HepG2 (cell line): ENCODE measurements at regions not wholly inside any gene's neighbourhood (a gene's known extent, or its start where the extent isn't known, plus 50 kb on each side); places are given as distances from the start of the nearest gene placed in this dataset.
"Not testable (repeated sequence)": the region's sequence is repeated elsewhere in the genome, so short reads cannot be mapped to it uniquely, and the experiment has no call there.

ENCODE experiments used
- ATAC-seq: fragments of 200-7000 bp; cut with Tn5 transposase; 3 replicates; pipeline ENCODE4 v1.9.1; 2020; ENCODE audit warnings: mild to moderate bottlenecking, moderate library complexity
- BruUV-seq: library from RNA; stranded (reverse); fragments of 400-500 nt; replicated peaks from 2 replicates; lab custom pipeline; 2021; lab: Mats Ljungman, UMichigan
- CTCF ChIA-PET: fragments of 300-600 bp; formaldehyde crosslinking; extraction: SDS; loops from one replicate; lab custom pipeline; 2021; ENCODE audit warnings: low total read pairs, inconsistent platforms, low intra/inter-chr PET ratio; lab: Yijun Ruan, JAX
- POLR2A ChIA-PET: fragments of 350-600 bp; sonication (Branson Sonifier 250); formaldehyde crosslinking; loops from one replicate; lab custom pipeline; 2020; ENCODE audit warnings: antibody characterized with exemption, inconsistent platforms; lab: Yijun Ruan, JAX
- DNase-seq: peaks from one replicate; pipeline ENCODE4 v3.0.0-alpha.2; 2015; ENCODE audit warnings: low spot score
- FAIRE-seq: peaks from 3 replicates; lab custom pipeline; 2011; peaks lifted over from hg19 to GRCh38; lab: Jason Lieb, UNC
- H2AFZ ChIP-seq: one replicate; pipeline ENCODE4 v1.6.1; 2011; ENCODE audit warnings: low read length, inconsistent platforms
- H3K27ac ChIP-seq: fragments of 300-600 bp; 3 replicates; pipeline ENCODE4 v1.8.0; 2011; ENCODE audit warnings: mixed run types, mild to moderate bottlenecking, mixed read lengths, low read length, inconsistent platforms; ENCODE audit not compliant: insufficient read depth; ENCODE audit errors: extremely low read length
- H3K27me3 ChIP-seq, 2 experiments: fragments of 200-600 bp in 1 of 2; 2 replicates in 1 of 2; 3 replicates in 1 of 2; pipeline versions ENCODE4 v1.6.0 to v1.8.0; 2011; ENCODE audit warnings: low read length in 2 of 2, mild to moderate bottlenecking in 2 of 2, moderate library complexity in 2 of 2, inconsistent platforms in 1 of 2; ENCODE audit not compliant: insufficient read depth in 2 of 2, control insufficient read depth in 1 of 2
- H3K36me3 ChIP-seq, 2 experiments: fragments of 200-600 bp in 1 of 2; replicated peaks in 1 of 2; 2 replicates in 1 of 2; 3 replicates in 1 of 2; pipeline versions ENCODE4 v1.5.1 to v1.8.0; 2011; ENCODE audit warnings: low read length in 2 of 2, inconsistent platforms in 1 of 2; ENCODE audit not compliant: insufficient read depth in 2 of 2, control insufficient read depth in 1 of 2
- H3K4me1 ChIP-seq: 2 replicates; pipeline ENCODE4 v1.5.1; 2012; ENCODE audit warnings: low read length, inconsistent platforms; ENCODE audit not compliant: insufficient read depth
- H3K4me2 ChIP-seq: 2 replicates; pipeline ENCODE4 v1.6.0; 2011; ENCODE audit warnings: low read depth, low read length, inconsistent platforms
- H3K4me3 ChIP-seq, 3 experiments: fragments of 200-600 bp in 1 of 3; sonication (generic), shearing (Covaris generic) in 1 of 3; replicated peaks in 1 of 3; 2 replicates each; pipeline ENCODE4 v1.5.1; 2011 to 2016; ENCODE audit warnings: low read length in 3 of 3, inconsistent platforms in 2 of 3, low read depth in 2 of 3, mild to moderate bottlenecking in 2 of 3, control low read depth in 1 of 3, mixed read lengths in 1 of 3; ENCODE audit not compliant: insufficient read depth in 1 of 3
- H3K79me2 ChIP-seq: one replicate; pipeline ENCODE4 v1.6.1; 2011; ENCODE audit warnings: low read length, inconsistent platforms; ENCODE audit not compliant: insufficient read depth
- H3K9ac ChIP-seq: 2 replicates; pipeline ENCODE4 v1.6.0; 2011; ENCODE audit warnings: mild to moderate bottlenecking, low read depth, low read length, inconsistent platforms; ENCODE audit not compliant: insufficient read depth
- H3K9me3 ChIP-seq: 2 replicates; pipeline ENCODE4 v1.5.1; 2012; ENCODE audit warnings: mild to moderate bottlenecking, low read length
- H4K20me1 ChIP-seq: 2 replicates; pipeline ENCODE4 v1.6.0; 2011; ENCODE audit warnings: inconsistent platforms, mild to moderate bottlenecking, low read length, moderate library complexity; ENCODE audit not compliant: insufficient read depth
- FOSL2 ChIP-seq: sonication (generic); formaldehyde crosslinking; IDR thresholded peaks from 2 replicates; pipeline ENCODE4 v1.4.0; 2020; ENCODE audit warnings: missing genetic modification reagents
- ISX ChIP-seq: sonication (generic); formaldehyde crosslinking; conservative IDR thresholded peaks from 2 replicates; pipeline ENCODE4 v1.5.0; 2020; ENCODE audit warnings: missing genetic modification reagents
- RBAK ChIP-seq: sonication (generic); formaldehyde crosslinking; IDR thresholded peaks from 2 replicates; pipeline ENCODE4 v1.5.1; 2020; ENCODE audit warnings: mild to moderate bottlenecking, missing genetic modification reagents
- SIX1 ChIP-seq: sonication (generic); formaldehyde crosslinking; IDR thresholded peaks from 2 replicates; pipeline ENCODE4 v1.4.0; 2020; ENCODE audit warnings: missing genetic modification reagents, borderline replicate concordance
- THYN1 ChIP-seq: sonication (generic); formaldehyde crosslinking; IDR thresholded peaks from 2 replicates; pipeline ENCODE4 v1.8.1; 2023; ENCODE audit warnings: low read depth, mild to moderate bottlenecking, moderate library complexity, missing genetic modification reagents, borderline replicate concordance
- ZNF264 ChIP-seq: sonication (generic); formaldehyde crosslinking; IDR thresholded peaks from 2 replicates; pipeline ENCODE4 v1.4.0; 2020; ENCODE audit warnings: missing genetic modification reagents
- WGBS: methylation state at CpG from one replicate; pipeline ENCODE4 v1.1.6; 2017; ENCODE audit warnings: low lambda C conversion rate; 5-methylcytosine and 5-hydroxymethylcytosine counted together
- in situ Hi-C: cut with HindIII; loops from 2 replicates; pipeline ENCODE4 v1.10.0; 2017; ENCODE audit warnings: low pct_unique_long_range_greater_than_20kb; ENCODE audit not compliant: extremely low pct_ligation_motif_present
- intact Hi-C: fragments of 100-400 bp; cut with micrococcal nuclease; formaldehyde crosslinking; loops from one replicate; pipeline ENCODE4 v1.10.0; 2022; ENCODE audit not compliant: unreplicated experiment

GRCh38 chr2:17455343-17455742 is 62.9 kb downstream of the RAD51AP2 start:
- Histone ChIP-seq H4K20me1 (no peaks in the 10 kb centered on the region), H3K79me2 (no peaks in the 10 kb centered on the region), H3K27me3 (no peaks in the 10 kb centered on the region), H3K36me3 (no peaks in the 10 kb centered on the region), H3K27ac (no peak overlapping the region), H2AFZ (no peak overlapping the region), H3K4me1 (peaks cover 19% of the 10 kb centered on the region), H3K9me3 (no peaks in the 10 kb centered on the region)
- no TSS peak for BruUV-seq
- ATAC-seq, result no peak
- intact Hi-C loops, result no loop called here
- POLR2A ChIA-PET, result no interaction called here
- no peak for DNase-seq
- CTCF ChIA-PET, result no interaction called here
- no peak for TF ChIP-seq SIX1 (CRISPR knock-in tag)
- TF ChIP-seq FOSL2, result no peak
- no peak for TF ChIP-seq RBAK (CRISPR knock-in tag)
- TF ChIP-seq ZNF264, result no peak
- TF ChIP-seq THYN1, result no peak
- TF ChIP-seq ISX (CRISPR knock-in tag), result no peak
- TF ChIP-seq, all 625 proteins: peak for 0
- FAIRE-seq, result no peak
- in situ Hi-C loops, result no loop called here
- 51% methylated on average over 2 of the region's 2 CpGs for WGBS
- Histone ChIP-seq H3K4me2 (no peak overlapping the region), H3K9ac (no peak overlapping the region), H3K4me3 (no peak overlapping the region)

- FAIRE-seq, DNase-seq, H3K4me1 ChIP-seq, POLR2A ChIA-PET, H3K4me2 ChIP-seq, H3K4me3 ChIP-seq, H3K9ac ChIP-seq, H3K36me3 ChIP-seq, intact Hi-C loops, H3K27me3 ChIP-seq, H2AFZ ChIP-seq, H4K20me1 ChIP-seq, BruUV-seq, CTCF ChIA-PET, H3K27ac ChIP-seq, ATAC-seq, in situ Hi-C loops, H3K9me3 ChIP-seq, H3K79me2 ChIP-seq: not testable (repeated sequence)
- whole genome bisulfite sequencing, result 11% methylated on average over 3 of the region's 3 CpGs
These were observed 72.0 kb downstream of the RAD51AP2 start for GRCh38 chr2:17446191-17446590.
